Middle frontal gyrus (tissue), 1 donor: ENCODE measurements at regions not wholly inside any gene's neighbourhood (a gene's known extent, or its start where the extent isn't known, plus 50 kb on each side); places are given as distances from the start of the nearest gene placed in this dataset.
"Not testable (repeated sequence)": the region's sequence is repeated elsewhere in the genome, so short reads cannot be mapped to it uniquely, and the experiment has no call there.

Experiments
- DNase-seq: peaks from one replicate; pipeline ENCODE4 v3.0.0-alpha.2; 2015; ENCODE audit warnings: low spot score; ENCODE audit errors: extremely low spot score

- no peak for DNase-seq
Measured at GRCh38 chr17:71057938-71058337, 888.6 kb downstream of the KCNJ2 start.

- DNase-seq, result no peak
Measured at GRCh38 chr17:71063127-71063526, 893.8 kb downstream of the KCNJ2 start.

- no peak for DNase-seq
Measured at GRCh38 chr17:71063559-71063958, 894.2 kb downstream of the KCNJ2 start.

GRCh38 chr17:71067669-71068407 lies 898.5 kb downstream of the KCNJ2 start:
- no peak for DNase-seq

- no peak for DNase-seq
Measured at GRCh38 chr17:71068408-71068750, 899.0 kb downstream of the KCNJ2 start.

- no peak for DNase-seq
Measured at GRCh38 chr17:71071041-71071440, 901.7 kb downstream of the KCNJ2 start.

GRCh38 chr17:71071837-71072236 lies 902.5 kb downstream of the KCNJ2 start:
- no peak for DNase-seq

- DNase-seq, result no peak
Measured at GRCh38 chr17:71080937-71081336, 911.6 kb downstream of the KCNJ2 start.

GRCh38 chr17:71081666-71082065 lies 912.3 kb downstream of the KCNJ2 start:
- no peak for DNase-seq

- DNase-seq, result no peak
Measured at GRCh38 chr17:71084219-71084618, 914.9 kb downstream of the KCNJ2 start.

- DNase-seq, result no peak
Measured at GRCh38 chr17:71084838-71085237, 915.5 kb downstream of the KCNJ2 start.

- DNase-seq, result no peak
Measured at GRCh38 chr17:71085238-71086033, 916.1 kb downstream of the KCNJ2 start.

GRCh38 chr17:71089431-71089830 lies 920.1 kb downstream of the KCNJ2 start:
- DNase-seq, result no peak

GRCh38 chr17:71098071-71098470 lies 928.7 kb downstream of the KCNJ2 start:
- no peak for DNase-seq

GRCh38 chr17:71099003-71099714 lies 929.8 kb downstream of the KCNJ2 start:
- no peak for DNase-seq

- no peak for DNase-seq
Measured at GRCh38 chr17:71102777-71103176, 933.4 kb downstream of the KCNJ2 start.

GRCh38 chr17:71104225-71104624 lies 934.9 kb downstream of the KCNJ2 start:
- DNase-seq, result no peak

GRCh38 chr17:71106056-71106455 lies 936.7 kb downstream of the KCNJ2 start:
- not testable (repeated sequence) for DNase-seq

- no peak for DNase-seq
Measured at GRCh38 chr17:71107136-71107535, 937.8 kb downstream of the KCNJ2 start.

- DNase-seq, result no peak
Measured at GRCh38 chr17:71109697-71110096, 940.4 kb downstream of the KCNJ2 start.

GRCh38 chr17:71110326-71110725 lies 941.0 kb downstream of the KCNJ2 start:
- DNase-seq, result no peak

- DNase-seq, result no peak
Measured at GRCh38 chr17:71111460-71111859, 942.1 kb downstream of the KCNJ2 start.
